ENCODE measurements at regions not wholly inside any gene's neighbourhood (a gene's known extent, or its start where the extent isn't known, plus 50 kb on each side); places are given as distances from the start of the nearest gene placed in this dataset.

DNA sequence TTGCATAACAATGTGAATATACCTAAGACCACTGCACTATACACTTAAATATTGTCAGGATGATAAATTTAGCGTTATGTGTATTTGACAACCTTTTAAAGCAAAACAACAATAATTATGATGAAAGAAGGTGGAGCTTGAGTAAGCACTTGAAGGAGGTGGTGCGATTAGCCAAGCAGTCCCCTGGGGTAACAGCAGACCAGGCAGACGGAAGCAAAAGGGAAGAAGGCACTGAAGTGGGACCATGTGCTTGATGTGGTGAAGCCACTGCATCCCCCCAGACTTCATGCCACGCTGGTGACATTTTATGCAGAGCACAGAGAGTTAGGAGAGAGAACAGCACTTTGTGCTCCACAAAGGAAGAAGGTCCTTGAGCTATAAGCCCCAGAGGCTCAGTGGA is 58.3 kb upstream of the ZNF507 start:
- DNase-seq (ENCODE audit: low read depth in 2 of 2), result no peak

DNA sequence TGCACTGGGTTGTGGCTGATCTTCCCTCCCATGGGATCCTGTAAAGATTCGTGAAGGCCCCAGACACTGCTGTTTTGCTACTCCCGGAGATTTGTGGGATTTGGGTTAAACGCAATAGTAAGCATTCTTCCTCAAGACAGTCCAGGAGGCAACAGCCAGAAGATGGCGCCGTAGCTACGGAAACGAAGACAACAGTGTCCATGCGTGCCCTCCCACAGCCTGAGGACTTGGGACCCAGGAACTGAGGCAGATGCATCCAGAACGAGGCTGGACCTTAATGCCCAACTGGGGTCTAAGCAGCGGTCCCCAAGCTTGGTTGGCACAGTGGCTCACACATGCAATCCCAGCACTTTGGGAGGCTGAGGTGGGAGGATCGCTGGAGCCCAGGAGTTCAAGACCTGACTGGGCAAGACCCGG is 57.6 kb upstream of the ZNF507 start:
- DNase-seq (ENCODE audit: low read depth in 2 of 2), result no peak

DNA sequence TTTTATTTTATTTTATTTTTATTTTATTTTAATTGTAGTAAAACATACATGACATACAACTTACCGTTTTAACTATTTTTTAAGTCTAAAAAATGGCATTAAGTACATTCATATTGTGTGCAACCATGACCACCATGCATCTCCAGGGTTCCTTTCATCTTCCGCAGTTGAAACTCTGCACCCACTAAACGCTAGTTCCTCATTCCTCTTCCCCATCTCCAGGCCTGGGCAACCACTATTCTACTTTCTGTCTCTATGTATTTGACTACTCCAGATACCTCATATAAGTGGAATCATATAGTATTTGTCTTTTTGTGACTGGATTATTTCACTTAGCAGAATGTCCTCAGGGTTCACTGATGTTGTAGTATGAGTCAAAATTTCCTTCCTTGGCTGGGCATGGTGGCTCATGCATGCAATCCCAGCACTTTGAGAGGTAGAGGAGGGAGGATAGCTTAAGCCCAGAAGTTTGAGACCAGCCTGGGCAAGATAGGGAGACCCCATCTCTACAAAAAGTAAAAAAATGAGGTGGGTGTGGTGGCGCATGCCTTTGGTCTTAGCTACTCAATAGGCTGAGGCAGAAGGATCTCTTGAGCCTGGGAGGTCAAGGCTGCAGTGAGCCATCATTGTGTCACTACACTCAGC is 55.7 kb upstream of the ZNF507 start:
- no peak for DNase-seq (ENCODE audit: low read depth in 2 of 2)

DNA sequence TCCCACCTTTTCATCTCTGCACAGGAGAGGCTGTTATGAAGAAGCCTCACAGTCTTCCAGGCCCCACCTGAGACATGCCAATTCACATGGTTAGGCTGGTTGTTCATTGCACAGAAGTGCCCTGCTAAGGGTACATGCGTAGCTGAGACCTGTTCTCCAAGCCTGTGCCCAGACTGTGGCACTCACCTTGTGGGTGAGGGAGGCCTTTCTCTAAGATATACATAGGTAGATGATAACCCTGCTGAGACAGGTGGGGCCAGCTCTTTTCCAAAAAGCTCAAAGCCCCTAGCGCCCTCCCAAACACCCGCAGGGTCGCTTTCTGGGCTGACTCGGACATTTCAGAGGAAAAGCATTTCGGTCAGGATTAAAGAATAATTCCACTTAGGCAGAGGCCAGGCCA is 53.5 kb upstream of the ZNF507 start:
- no peak for DNase-seq (ENCODE audit: low read depth in 2 of 2)

DNA sequence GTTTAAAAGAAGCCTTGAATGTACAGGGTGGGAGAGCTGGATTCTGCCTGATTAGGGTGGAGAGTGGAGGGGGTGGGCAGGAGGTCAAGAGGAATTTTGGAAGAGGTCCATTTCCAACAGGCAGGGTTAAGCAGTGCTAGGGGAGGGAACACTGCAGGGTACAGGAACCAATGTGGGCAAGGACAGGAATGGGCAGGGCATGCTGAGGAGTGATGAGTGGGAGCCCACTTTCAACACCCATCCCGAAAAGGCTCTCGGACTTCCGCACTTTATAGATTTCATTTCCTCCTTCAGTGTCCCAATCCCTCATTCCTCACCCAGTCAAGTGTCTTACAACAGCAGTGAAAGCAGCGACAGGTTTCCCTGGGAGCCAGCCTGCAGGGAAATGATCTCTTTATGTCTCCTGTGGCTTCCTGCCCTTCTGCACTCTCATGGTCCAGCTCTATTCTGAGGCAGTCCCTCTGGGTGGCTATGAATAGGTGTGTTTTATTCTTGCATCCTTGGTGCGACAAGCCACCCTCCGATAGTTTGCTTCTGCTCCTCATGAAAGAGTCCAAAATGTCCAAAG is 50.5 kb upstream of the ZNF507 start:
- no peak for DNase-seq (ENCODE audit: low read depth in 2 of 2)

Data from stimulated activated CD4-positive, alpha-beta T cell treated with anti-CD3 and anti-CD28 coated beads, Interleukin-1b, Interleukin-23, amount 100 ng/mL, for 4 hours (primary cell).